ENCODE measurements at regions not wholly inside any gene's neighbourhood (a gene's known extent, or its start where the extent isn't known, plus 50 kb on each side); places are given as distances from the start of the nearest gene placed in this dataset.

GRCh38 chr6:144749263-144749662 lies 464.1 kb downstream of the UTRN start:
- TF ChIP-seq EGR1 (IDR thresholded peaks at IDR 0.05; ENCODE audit: low read depth in 2 of 2) (no peak), YY1 (IDR thresholded peaks at IDR 0.05) (no peak), GABPA (IDR thresholded peaks at IDR 0.05 in 1 of 2, conservative IDR thresholded peaks at IDR 0.05 in 1 of 2) (no peak), RXRA (IDR thresholded peaks at IDR 0.05) (no peak), TAF1 (conservative IDR thresholded peaks at IDR 0.05) (no peak), JUND (IDR thresholded peaks at IDR 0.05) (no peak)
- TF ChIP-seq, protein P1, sequence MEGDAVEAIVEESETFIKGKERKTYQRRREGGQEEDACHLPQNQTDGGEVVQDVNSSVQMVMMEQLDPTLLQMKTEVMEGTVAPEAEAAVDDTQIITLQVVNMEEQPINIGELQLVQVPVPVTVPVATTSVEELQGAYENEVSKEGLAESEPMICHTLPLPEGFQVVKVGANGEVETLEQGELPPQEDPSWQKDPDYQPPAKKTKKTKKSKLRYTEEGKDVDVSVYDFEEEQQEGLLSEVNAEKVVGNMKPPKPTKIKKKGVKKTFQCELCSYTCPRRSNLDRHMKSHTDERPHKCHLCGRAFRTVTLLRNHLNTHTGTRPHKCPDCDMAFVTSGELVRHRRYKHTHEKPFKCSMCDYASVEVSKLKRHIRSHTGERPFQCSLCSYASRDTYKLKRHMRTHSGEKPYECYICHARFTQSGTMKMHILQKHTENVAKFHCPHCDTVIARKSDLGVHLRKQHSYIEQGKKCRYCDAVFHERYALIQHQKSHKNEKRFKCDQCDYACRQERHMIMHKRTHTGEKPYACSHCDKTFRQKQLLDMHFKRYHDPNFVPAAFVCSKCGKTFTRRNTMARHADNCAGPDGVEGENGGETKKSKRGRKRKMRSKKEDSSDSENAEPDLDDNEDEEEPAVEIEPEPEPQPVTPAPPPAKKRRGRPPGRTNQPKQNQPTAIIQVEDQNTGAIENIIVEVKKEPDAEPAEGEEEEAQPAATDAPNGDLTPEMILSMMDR (IDR thresholded peaks at IDR 0.05; ENCODE audit: low read depth, low read length, missing input control): no peak
- TF ChIP-seq, protein P2, sequence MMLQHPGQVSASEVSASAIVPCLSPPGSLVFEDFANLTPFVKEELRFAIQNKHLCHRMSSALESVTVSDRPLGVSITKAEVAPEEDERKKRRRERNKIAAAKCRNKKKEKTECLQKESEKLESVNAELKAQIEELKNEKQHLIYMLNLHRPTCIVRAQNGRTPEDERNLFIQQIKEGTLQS (IDR thresholded peaks at IDR 0.05): no peak
- no peak overlapping the region for H3K4me3 ChIP-seq (ENCODE audit: low read depth in 1 of 3, low read length in 3 of 3)
- no peak overlapping the region for H3K27ac ChIP-seq (ENCODE audit: low read depth in 1 of 2, low read length in 2 of 2)
- no peak for DNase-seq (ENCODE audit: low spot score)
- WGBS: 76% methylated on average over 3 of the region's 3 CpGs
- peaks cover 0 to 14% (median 6%) of the 10 kb centered on the region in 4 donors for H3K36me3 ChIP-seq (ENCODE audit: control insufficient read depth in 4 of 4, insufficient read depth in 3 of 4, low read depth in 1 of 4, low read length in 3 of 4)
- H3K9me3 ChIP-seq (ENCODE audit: control insufficient read depth in 4 of 4, low read length in 3 of 4): no peaks in the 10 kb centered on the region
- H3K9ac ChIP-seq (ENCODE audit: low read depth in 1 of 2, low read length in 2 of 2): no peak overlapping the region
- H3K27me3 ChIP-seq (ENCODE audit: control insufficient read depth in 4 of 4, insufficient read depth in 4 of 4, low read length in 3 of 4): no peaks in the 10 kb centered on the region
- peaks cover 0 to 6% (median 3%) of the 10 kb centered on the region in 4 donors for H3K4me1 ChIP-seq (ENCODE audit: control insufficient read depth in 4 of 4, insufficient read depth in 4 of 4, low read length in 3 of 4)

- no peak overlapping the region for H3K27ac ChIP-seq (ENCODE audit: low read depth in 1 of 2, low read length in 2 of 2)
- no peak for TF ChIP-seq YY1 (IDR thresholded peaks at IDR 0.05)
- H3K4me1 ChIP-seq (ENCODE audit: control insufficient read depth in 4 of 4, insufficient read depth in 4 of 4, low read length in 3 of 4): no peaks in the 10 kb centered on the region
- H3K9me3 ChIP-seq (ENCODE audit: control insufficient read depth in 4 of 4, low read length in 3 of 4): no peaks in the 10 kb centered on the region
- H3K9ac ChIP-seq (ENCODE audit: low read depth in 1 of 2, low read length in 2 of 2): no peak overlapping the region
- H3K4me3 ChIP-seq (ENCODE audit: low read depth in 1 of 3, low read length in 3 of 3): no peak overlapping the region
- no peak for DNase-seq (ENCODE audit: low spot score)
- 97% methylated on average over 2 of the region's 2 CpGs for WGBS
- peaks cover 0 to 18% (median 7%) of the 10 kb centered on the region in 4 donors for H3K36me3 ChIP-seq (ENCODE audit: control insufficient read depth in 4 of 4, insufficient read depth in 3 of 4, low read depth in 1 of 4, low read length in 3 of 4)
- no peaks in the 10 kb centered on the region for H3K27me3 ChIP-seq (ENCODE audit: control insufficient read depth in 4 of 4, insufficient read depth in 4 of 4, low read length in 3 of 4)
Observed at GRCh38 chr6:144753023-144753705, 468.0 kb downstream of the UTRN start.

- H3K36me3 ChIP-seq (ENCODE audit: control insufficient read depth in 4 of 4, insufficient read depth in 3 of 4, low read depth in 1 of 4, low read length in 3 of 4): peaks cover 0 to 12% (median 6%) of the 10 kb centered on the region in 4 donors
- TF ChIP-seq YY1 (IDR thresholded peaks at IDR 0.05): no peak
- TF ChIP-seq, protein P1 (IDR thresholded peaks at IDR 0.05; ENCODE audit: low read depth, low read length, missing input control): no peak
- TF ChIP-seq, protein P3, sequence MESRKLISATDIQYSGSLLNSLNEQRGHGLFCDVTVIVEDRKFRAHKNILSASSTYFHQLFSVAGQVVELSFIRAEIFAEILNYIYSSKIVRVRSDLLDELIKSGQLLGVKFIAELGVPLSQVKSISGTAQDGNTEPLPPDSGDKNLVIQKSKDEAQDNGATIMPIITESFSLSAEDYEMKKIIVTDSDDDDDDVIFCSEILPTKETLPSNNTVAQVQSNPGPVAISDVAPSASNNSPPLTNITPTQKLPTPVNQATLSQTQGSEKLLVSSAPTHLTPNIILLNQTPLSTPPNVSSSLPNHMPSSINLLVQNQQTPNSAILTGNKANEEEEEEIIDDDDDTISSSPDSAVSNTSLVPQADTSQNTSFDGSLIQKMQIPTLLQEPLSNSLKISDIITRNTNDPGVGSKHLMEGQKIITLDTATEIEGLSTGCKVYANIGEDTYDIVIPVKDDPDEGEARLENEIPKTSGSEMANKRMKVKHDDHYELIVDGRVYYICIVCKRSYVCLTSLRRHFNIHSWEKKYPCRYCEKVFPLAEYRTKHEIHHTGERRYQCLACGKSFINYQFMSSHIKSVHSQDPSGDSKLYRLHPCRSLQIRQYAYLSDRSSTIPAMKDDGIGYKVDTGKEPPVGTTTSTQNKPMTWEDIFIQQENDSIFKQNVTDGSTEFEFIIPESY (IDR thresholded peaks at IDR 0.05): no peak
- no peak for TF ChIP-seq MAX (IDR thresholded peaks at IDR 0.05)
- no peak for TF ChIP-seq SP1 (IDR thresholded peaks at IDR 0.05)
- TF ChIP-seq HNF4A (conservative IDR thresholded peaks at IDR 0.05): no peak
- H3K4me3 ChIP-seq (ENCODE audit: low read depth in 1 of 3, low read length in 3 of 3): no peak overlapping the region
- no peak overlapping the region for H3K9ac ChIP-seq (ENCODE audit: low read depth in 1 of 2, low read length in 2 of 2)
- no peak overlapping the region for H3K27ac ChIP-seq (ENCODE audit: low read depth in 1 of 2, low read length in 2 of 2)
- 86% methylated on average over 2 of the region's 2 CpGs for WGBS
- DNase-seq (ENCODE audit: low spot score): no peak
- no peaks in the 10 kb centered on the region for H3K4me1 ChIP-seq (ENCODE audit: control insufficient read depth in 4 of 4, insufficient read depth in 4 of 4, low read length in 3 of 4)
- no peaks in the 10 kb centered on the region for H3K27me3 ChIP-seq (ENCODE audit: control insufficient read depth in 4 of 4, insufficient read depth in 4 of 4, low read length in 3 of 4)
- no peaks in the 10 kb centered on the region for H3K9me3 ChIP-seq (ENCODE audit: control insufficient read depth in 4 of 4, low read length in 3 of 4)
Observed at GRCh38 chr6:144756469-144756868, 471.3 kb downstream of the UTRN start.

All from liver (tissue), 8 donors.